SK-N-SH (cell line): ENCODE measurements at regions not wholly inside any gene's neighbourhood (a gene's known extent, or its start where the extent isn't known, plus 50 kb on each side); places are given as distances from the start of the nearest gene placed in this dataset.

Source experiments
- CTCF ChIA-PET: fragments of 300-600, 350-600 bp; formaldehyde crosslinking; extraction: SDS; loops from one replicate; lab custom pipeline; 2021; lab: Yijun Ruan, JAX
- POLR2A ChIA-PET: fragments of 350-600 bp; sonication (Branson Sonifier 250); formaldehyde crosslinking; extraction: SDS; loops from one replicate; lab custom pipeline; 2020; ENCODE audit warnings: antibody characterized with exemption, inconsistent platforms; lab: Yijun Ruan, JAX
- DNase-seq: peaks from one replicate; pipeline ENCODE4 v3.0.0; 2012
- H2AFZ ChIP-seq: fragments of 200-600 bp; sonication (generic); 2 replicates; pipeline ENCODE4 v1.8.1; 2016; ENCODE audit warnings: antibody characterized with exemption, mild to moderate bottlenecking, low read depth
- H3F3A ChIP-seq: fragments of 200-600 bp; sonication (generic); replicated peaks from 2 replicates; pipeline ENCODE3; 2016; ENCODE audit warnings: antibody characterized with exemption, mild to moderate bottlenecking; ENCODE audit not compliant: insufficient read depth
- H3K27ac ChIP-seq, 2 experiments: fragments of 200-500 bp in 1 of 2; fragments of 200-600 bp in 1 of 2; sonication (Bioruptor generic) in 1 of 2; sonication (generic), shearing (Covaris generic) in 1 of 2; 2 replicates each; pipeline versions ENCODE4 v1.5.1 to v1.6.1; 2014 to 2016; ENCODE audit warnings: low read depth in 2 of 2, inconsistent platforms in 1 of 2, low read length in 1 of 2, mild to moderate bottlenecking in 1 of 2, mixed read lengths in 1 of 2
- H3K27me3 ChIP-seq: fragments of 200-600 bp; sonication (generic), shearing (Covaris generic); 2 replicates; pipeline ENCODE4 v1.6.1; 2016; ENCODE audit warnings: mixed run types; ENCODE audit not compliant: insufficient read depth
- H3K36me3 ChIP-seq, 2 experiments: fragments of 200-500 bp in 1 of 2; fragments of 200-600 bp in 1 of 2; sonication (Bioruptor generic) in 1 of 2; sonication (generic) in 1 of 2; replicated peaks in 1 of 2; 2 replicates each; pipeline versions ENCODE3 to v1.5.1; 2014 to 2016; ENCODE audit warnings: low read length in 1 of 2, mild to moderate bottlenecking in 1 of 2; ENCODE audit not compliant: insufficient read depth in 2 of 2, control insufficient read depth in 1 of 2
- H3K4me1 ChIP-seq, 2 experiments: fragments of 200-500 bp in 1 of 2; fragments of 200-600 bp in 1 of 2; sonication (Bioruptor generic) in 1 of 2; sonication (generic), shearing (Covaris generic) in 1 of 2; 2 replicates each; pipeline versions ENCODE4 v1.5.1 to v1.6.1; 2014 to 2016; ENCODE audit warnings: low read depth in 1 of 2, low read length in 1 of 2, mixed run types in 1 of 2; ENCODE audit not compliant: insufficient read depth in 2 of 2, control insufficient read depth in 1 of 2
- H3K4me2 ChIP-seq: fragments of 200-600 bp; sonication (generic), shearing (Covaris generic); 2 replicates; pipeline ENCODE4 v1.6.1; 2017; ENCODE audit warnings: mixed run types
- H3K4me3 ChIP-seq, 2 experiments: fragments of 200-500 bp in 1 of 2; fragments of 200-600 bp in 1 of 2; sonication (Bioruptor generic) in 1 of 2; sonication (generic), shearing (Covaris generic) in 1 of 2; 2 replicates each; pipeline versions ENCODE4 v1.5.1 to v1.8.1; 2014 to 2016; ENCODE audit warnings: low read depth in 2 of 2, inconsistent platforms in 1 of 2, low read length in 1 of 2, mild to moderate bottlenecking in 1 of 2, mixed read lengths in 1 of 2, moderate library complexity in 1 of 2
- H3K79me2 ChIP-seq: fragments of 200-600 bp; sonication (generic); 2 replicates; pipeline ENCODE4 v1.8.1; 2017; ENCODE audit warnings: mild to moderate bottlenecking; ENCODE audit not compliant: insufficient read depth
- H3K9ac ChIP-seq: fragments of 200-600 bp; sonication (generic); 2 replicates; pipeline ENCODE4 v1.6.1; 2017; ENCODE audit warnings: mixed run types
- H3K9me2 ChIP-seq: fragments of 200-600 bp; sonication (generic); 2 replicates; pipeline ENCODE4 v1.6.1; 2017; ENCODE audit warnings: mixed run types
- H3K9me3 ChIP-seq: fragments of 200-600 bp; sonication (generic); 2 replicates; pipeline ENCODE4 v1.6.1; 2017; ENCODE audit warnings: mixed run types, mild to moderate bottlenecking, moderate library complexity
- H4K20me1 ChIP-seq: fragments of 200-600 bp; sonication (generic); 2 replicates; pipeline ENCODE4 v1.6.1; 2017; ENCODE audit warnings: mild to moderate bottlenecking, mixed run types; ENCODE audit not compliant: insufficient read depth
- CHD2 ChIP-seq: fragments of 150-350 bp; IDR thresholded peaks from 2 replicates; pipeline ENCODE4 v1.6.1; 2018; ENCODE audit warnings: low read length; ENCODE audit not compliant: partially characterized antibody
- ELF1 ChIP-seq: IDR thresholded peaks from 2 replicates; pipeline ENCODE4 v1.4.0; 2012
- FOXJ3 ChIP-seq: sonication (generic); formaldehyde crosslinking; IDR thresholded peaks from 2 replicates; pipeline ENCODE4 v1.5.1; 2020; ENCODE audit warnings: mild to moderate bottlenecking, missing genetic modification reagents
- GATA2 ChIP-seq: sonication (generic); formaldehyde crosslinking; IDR thresholded peaks from 2 replicates; pipeline ENCODE4 v1.5.0; 2020; ENCODE audit warnings: mild to moderate bottlenecking, missing genetic modification reagents
- MAX ChIP-seq: IDR thresholded peaks from 2 replicates; pipeline ENCODE4 v1.4.0; 2012; ENCODE audit warnings: low read depth
- MEF2A ChIP-seq: IDR thresholded peaks from 2 replicates; pipeline ENCODE4 v1.4.0; 2012; ENCODE audit warnings: low read depth, borderline replicate concordance
- POLR2AphosphoS5 ChIP-seq: IDR thresholded peaks from 2 replicates; pipeline ENCODE4 v1.6.1; 2012; ENCODE audit warnings: low read depth, low read length
- RFX5 ChIP-seq: IDR thresholded peaks from 2 replicates; pipeline ENCODE4 v1.6.1; 2012; ENCODE audit warnings: mild to moderate bottlenecking, improper control_type of control experiment, low read length
- RXRA ChIP-seq: IDR thresholded peaks from 2 replicates; pipeline ENCODE4 v1.4.0; 2012; ENCODE audit warnings: low read depth, mild to moderate bottlenecking, borderline replicate concordance
- TAF1 ChIP-seq: IDR thresholded peaks from 2 replicates; pipeline ENCODE4 v1.6.1; 2012; ENCODE audit warnings: low read depth, mild to moderate bottlenecking, low read length, moderate library complexity, borderline replicate concordance
- TCF12 ChIP-seq: IDR thresholded peaks from 2 replicates; pipeline ENCODE4 v1.4.0; 2012
- USF2 ChIP-seq: fragments of 150-350 bp; IDR thresholded peaks from 2 replicates; pipeline ENCODE4 v1.6.1; 2017; ENCODE audit warnings: antibody characterized with exemption, low read length, low read depth, borderline replicate concordance
- ZBTB33 ChIP-seq: IDR thresholded peaks from 2 replicates; pipeline ENCODE4 v1.4.0; 2012; ENCODE audit warnings: low read depth, borderline replicate concordance
- WGBS: methylation state at CpG from one replicate; pipeline ENCODE4 v1.1.6; 2017; ENCODE audit warnings: low lambda C conversion rate; 5-methylcytosine and 5-hydroxymethylcytosine counted together

- WGBS = 36% methylated on average over 2 of the region's 2 CpGs
- POLR2A ChIA-PET = no interaction called here
- Histone ChIP-seq H3K79me2 (no peaks in the 10 kb centered on the region), H3K4me1 (no peaks in the 10 kb centered on the region), H4K20me1 (no peaks in the 10 kb centered on the region), H3K27ac (no peak overlapping the region), H3K36me3 (no peaks in the 10 kb centered on the region), H3F3A (no peaks in the 10 kb centered on the region), H3K9me2 (no peaks in the 10 kb centered on the region), H3K9ac (no peak overlapping the region), H3K4me2 (no peak overlapping the region), H3K4me3 (no peak overlapping the region), H2AFZ (no peak overlapping the region), H3K9me3 (no peaks in the 10 kb centered on the region), H3K27me3 (no peaks in the 10 kb centered on the region)
- TF ChIP-seq FOXJ3 (CRISPR knock-in tag) (no peak), RXRA (no peak), USF2 (no peak), RFX5 (no peak), ZBTB33 (no peak), CHD2 (no peak), TAF1 (no peak), MAX (no peak), MEF2A (no peak), ELF1 (no peak), POLR2AphosphoS5 (no peak), GATA2 (CRISPR knock-in tag) (no peak), TCF12 (no peak)
- no peak for DNase-seq
- CTCF ChIA-PET = no interaction called here
These were observed 1306.3 kb upstream of the EPHA6 start for GRCh38 chr3:95508124-95508523.

GRCh38 chr3:95511828-95512227, 1302.6 kb upstream of the EPHA6 start:
- Histone ChIP-seq H3K27me3 (no peaks in the 10 kb centered on the region), H3K9me2 (no peaks in the 10 kb centered on the region), H3K79me2 (no peaks in the 10 kb centered on the region), H3K4me3 (no peak overlapping the region), H3K27ac (no peak overlapping the region), H3K9ac (no peak overlapping the region), H3K36me3 (no peaks in the 10 kb centered on the region), H2AFZ (no peak overlapping the region), H3K4me1 (no peaks in the 10 kb centered on the region), H4K20me1 (no peaks in the 10 kb centered on the region), H3F3A (no peaks in the 10 kb centered on the region), H3K4me2 (no peak overlapping the region), H3K9me3 (no peaks in the 10 kb centered on the region)
- TF ChIP-seq CHD2 = no peak
- WGBS = 20% methylated on average over 1 of the region's 1 CpG
- ChIA-PET CTCF (no interaction called here), POLR2A (no interaction called here)
- DNase-seq = no peak
